ENCODE measurements at regions not wholly inside any gene's neighbourhood (a gene's known extent, or its start where the extent isn't known, plus 50 kb on each side); places are given as distances from the start of the nearest gene placed in this dataset.
"Not testable (repeated sequence)": the region's sequence is repeated elsewhere in the genome, so short reads cannot be mapped to it uniquely, and the experiment has no call there.

DNA sequence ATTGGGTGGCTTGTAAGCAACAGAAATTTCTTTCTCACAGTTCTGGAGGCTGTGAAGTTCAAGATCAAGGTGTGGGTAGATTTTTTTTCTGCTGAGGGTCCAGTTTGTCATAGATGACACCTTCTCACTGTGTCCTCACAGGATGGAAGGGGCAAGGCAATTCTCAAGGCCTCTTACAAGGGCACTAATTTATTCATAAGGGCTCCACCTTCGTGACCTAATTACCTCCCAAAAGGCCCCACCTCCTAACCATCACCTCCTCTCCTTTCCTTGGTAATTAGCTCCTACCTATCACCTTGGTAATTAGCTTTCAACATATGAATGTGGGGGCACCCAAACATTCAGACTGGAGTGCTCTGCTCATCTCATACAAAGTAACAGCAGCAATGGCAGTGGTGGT, 92.3 kb upstream of the CD44 start:
- no peak for DNase-seq

DNA sequence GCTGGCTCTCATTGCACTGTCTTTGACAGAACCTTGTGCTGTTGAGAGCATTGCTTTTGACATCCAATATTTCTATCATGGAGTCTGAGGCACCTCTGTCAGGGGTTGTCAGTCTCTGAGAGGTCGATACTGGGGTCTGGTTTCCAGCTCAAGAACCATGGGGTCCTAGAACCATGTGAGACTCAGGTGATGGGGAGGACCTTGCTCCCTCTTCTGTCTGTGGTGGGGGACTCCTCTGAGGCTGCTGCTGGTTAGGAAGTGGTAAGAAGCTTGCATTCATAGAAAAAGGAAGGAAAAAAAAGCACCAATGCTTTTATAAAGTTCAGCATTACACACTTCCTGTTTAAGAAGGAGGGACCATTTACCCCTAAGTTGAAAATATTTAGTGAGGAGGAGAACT, 91.8 kb upstream of the CD44 start:
- no peak for DNase-seq

- no peak for DNase-seq
Observed at GRCh38 chr11:35047769-35048168, 91.2 kb upstream of the CD44 start.

GRCh38 chr11:35048346-35048745, 90.6 kb upstream of the CD44 start:
- DNase-seq, result not testable (repeated sequence)

GRCh38 chr11:35049859-35050531, 89.0 kb upstream of the CD44 start:
- DNase-seq, result no peak

DNA sequence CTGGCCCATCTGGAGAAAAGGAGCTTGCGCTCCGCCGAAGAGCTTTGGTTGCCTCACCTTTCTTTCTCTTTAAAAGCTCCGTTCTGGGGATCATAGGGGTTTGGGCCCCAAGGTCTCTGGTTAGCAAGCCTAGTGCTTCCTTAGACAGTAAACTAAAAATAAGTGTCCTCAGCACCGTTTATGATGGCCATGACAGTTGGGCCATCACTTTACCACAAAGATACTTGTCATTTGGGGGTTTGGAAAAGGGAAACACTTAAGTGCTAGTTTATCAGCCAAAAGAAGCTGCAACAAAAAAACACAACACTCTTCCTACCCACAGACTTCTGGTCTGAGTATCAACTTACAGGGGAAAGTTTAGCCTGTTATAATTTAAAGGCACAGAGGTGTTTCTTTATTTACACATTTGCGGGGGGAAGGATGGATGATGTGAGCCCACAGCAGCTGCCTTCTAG, 88.4 kb upstream of the CD44 start:
- no peak for DNase-seq

- no peak for DNase-seq
Observed at GRCh38 chr11:35056391-35057093, 82.4 kb upstream of the CD44 start.

DNA sequence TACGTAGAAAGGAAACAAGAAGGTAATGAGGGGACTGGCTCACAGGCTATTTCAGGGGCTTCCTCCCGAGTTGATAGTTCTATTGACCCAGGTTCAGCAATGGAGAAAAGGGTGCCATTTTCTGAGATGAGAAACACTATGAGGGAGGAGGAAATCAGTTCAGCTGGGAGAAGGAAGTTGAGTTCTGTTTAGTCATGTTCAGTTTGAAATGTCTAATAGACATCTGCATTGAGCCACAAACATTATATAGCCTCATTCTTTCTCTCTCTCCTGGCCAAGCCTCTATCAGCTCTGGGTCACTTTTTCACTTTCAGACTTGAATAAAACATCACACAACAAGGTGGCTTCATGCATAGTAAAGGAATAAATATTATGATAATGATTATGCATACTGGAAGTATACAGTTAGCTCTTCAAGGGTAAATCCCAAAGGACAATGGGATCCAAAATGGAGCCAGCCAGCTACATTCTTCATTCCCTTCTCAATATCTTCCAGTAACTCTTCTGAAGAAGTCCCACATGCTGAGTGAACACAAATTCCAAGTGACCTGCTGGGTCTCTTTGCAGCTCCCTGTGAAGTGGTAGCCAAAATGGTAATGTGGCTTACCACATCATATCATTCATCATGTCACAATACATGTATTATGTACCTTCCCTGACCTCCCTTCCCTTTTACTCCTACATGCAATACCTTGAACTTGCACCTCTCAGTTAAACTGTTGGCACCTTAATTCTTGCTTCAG, 80.9 kb upstream of the CD44 start:
- no peak for DNase-seq

- no peak for DNase-seq
Observed at GRCh38 chr11:35058669-35059434, 80.1 kb upstream of the CD44 start.

DNA sequence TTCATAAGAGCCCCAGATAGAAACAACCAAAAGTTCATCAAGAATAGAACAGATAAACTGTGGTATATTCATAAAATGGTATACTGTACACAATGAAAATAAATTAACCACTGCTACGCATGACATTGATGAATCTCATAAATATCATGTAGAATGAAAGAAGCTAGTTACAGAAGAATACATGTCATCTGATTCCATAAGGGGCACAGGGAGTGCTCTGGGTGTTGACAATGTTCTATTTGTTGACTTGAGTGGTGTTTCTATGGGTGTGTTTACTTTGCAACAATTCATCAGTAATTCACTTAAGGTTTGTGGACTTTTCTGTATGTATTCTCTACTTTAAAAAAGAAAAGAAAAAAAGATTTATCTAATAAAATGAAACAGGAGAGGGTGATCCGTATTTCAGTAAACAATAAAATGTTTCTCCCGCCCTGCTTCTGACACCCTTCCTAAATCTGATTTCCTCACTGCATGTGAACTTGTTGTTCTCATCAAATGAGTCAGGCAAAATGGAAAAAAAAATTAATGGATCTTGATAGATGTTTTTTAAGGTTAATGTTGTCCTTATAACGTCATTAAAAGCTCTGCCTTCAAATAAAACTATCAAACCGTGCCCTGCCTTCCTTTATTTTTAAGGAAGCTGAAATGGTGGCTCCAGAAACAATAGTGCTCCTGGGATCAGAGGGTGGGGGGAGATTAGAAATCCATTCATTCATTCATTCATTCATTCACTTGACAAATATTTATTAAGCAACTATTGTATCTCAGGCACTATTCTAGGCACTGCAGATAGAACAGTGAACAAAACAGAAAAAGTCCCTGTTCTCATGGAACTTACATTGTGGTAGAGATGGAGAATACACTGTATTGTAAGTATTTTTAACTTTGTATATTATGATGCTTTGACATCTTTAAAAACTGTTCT, 77.2 kb upstream of the CD44 start:
- no peak for DNase-seq

GRCh38 chr11:35063488-35063931, 75.5 kb upstream of the CD44 start:
- no peak for DNase-seq

GRCh38 chr11:35064114-35064800, 74.7 kb upstream of the CD44 start:
- no peak for DNase-seq

- no peak for DNase-seq
Observed at GRCh38 chr11:35065566-35065965, 73.4 kb upstream of the CD44 start.

GRCh38 chr11:35066030-35066429, 72.9 kb upstream of the CD44 start:
- no peak for DNase-seq

- no peak for DNase-seq
Observed at GRCh38 chr11:35066783-35067423, 72.1 kb upstream of the CD44 start.

- no peak for DNase-seq
Observed at GRCh38 chr11:35071722-35072121, 67.2 kb upstream of the CD44 start.

GRCh38 chr11:35073691-35074419, 65.1 kb upstream of the CD44 start:
- no peak for DNase-seq

DNA sequence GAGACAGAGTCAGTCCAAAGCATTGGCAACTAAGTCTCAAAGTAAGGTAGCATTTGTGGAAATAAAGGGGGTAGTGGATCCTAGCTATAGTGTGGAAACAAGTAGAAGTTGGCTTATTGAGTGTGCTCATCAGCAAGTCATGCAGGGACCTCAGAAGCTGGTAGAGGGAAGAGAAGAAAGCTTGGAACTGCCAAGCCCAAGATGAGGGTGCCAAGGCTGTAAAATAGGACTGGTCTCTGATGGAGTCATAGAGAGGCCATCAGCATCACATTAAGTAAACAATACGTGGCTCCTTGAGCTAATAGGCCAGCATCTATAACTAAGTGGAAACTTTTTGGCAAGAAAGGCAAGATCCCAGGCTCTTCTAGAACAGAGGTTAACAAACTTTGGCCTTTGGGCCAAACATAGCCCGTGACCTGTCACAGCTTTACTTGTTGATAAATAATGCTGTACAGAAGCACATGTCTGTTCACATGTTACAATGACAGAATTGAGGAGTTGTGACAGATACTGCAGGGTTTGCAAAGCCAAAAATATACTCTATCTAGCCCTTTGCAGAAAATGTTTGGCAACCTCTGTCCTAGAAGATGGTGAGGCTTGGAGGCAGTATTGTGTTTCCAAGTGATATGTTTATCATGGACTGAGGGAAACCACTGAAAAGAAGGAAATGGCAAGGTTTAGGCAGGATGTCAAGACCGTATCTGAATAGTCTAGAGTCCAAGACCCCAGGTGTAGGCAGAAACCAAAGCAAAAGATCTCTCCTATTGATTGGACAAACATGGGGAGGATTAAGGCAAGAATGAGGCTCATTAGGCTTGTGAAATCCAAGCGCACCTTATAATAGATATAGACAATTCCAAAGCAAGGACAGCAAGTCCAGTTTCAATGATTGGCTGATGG, 62.5 kb upstream of the CD44 start:
- DNase-seq, result no peak
